Gastroesophageal sphincter (tissue), 4 donors: ENCODE measurements at regions not wholly inside any gene's neighbourhood (a gene's known extent, or its start where the extent isn't known, plus 50 kb on each side); places are given as distances from the start of the nearest gene placed in this dataset.

Experiments
- ATAC-seq: fragments of 150-250 bp; one replicate; pipeline ENCODE4 v1.9.1; 2016; ENCODE audit warnings: mild to moderate bottlenecking, moderate library complexity
- H3K27ac ChIP-seq, 4 donors: fragments of 200-600 bp; sonication (generic) in 3 of 4; 1 replicate in 3 of 4; 2 replicates in 1 of 4; pipeline ENCODE4 v1.5.1; 2016 to 2019
- H3K27me3 ChIP-seq: fragments of 200-600 bp; sonication (generic); one replicate; pipeline ENCODE4 v1.5.1; 2019
- H3K36me3 ChIP-seq, 2 donors: fragments of 200-600 bp; sonication (generic); one replicate each; pipeline ENCODE4 v1.5.1; 2019; ENCODE audit warnings: control low read depth in 1 of 2
- H3K4me1 ChIP-seq, 3 donors: fragments of 200-600 bp; sonication (generic); 1 replicate in 2 of 3; 2 replicates in 1 of 3; pipeline ENCODE4 v1.5.1; 2016 to 2019; ENCODE audit warnings: control low read depth in 2 of 3
- H3K4me3 ChIP-seq, 2 donors: fragments of 200-600 bp; sonication (generic); one replicate each; pipeline ENCODE4 v1.5.1; 2019; ENCODE audit warnings: mild to moderate bottlenecking in 1 of 2, moderate library complexity in 1 of 2
- H3K9me3 ChIP-seq, 3 donors: fragments of 200-600 bp; sonication (generic); one replicate each; pipeline ENCODE4 v1.5.1; 2017 to 2019; ENCODE audit warnings: control low read depth in 2 of 3
- EP300 ChIP-seq: sonication (generic); formaldehyde crosslinking; IDR thresholded peaks from one replicate; pipeline ENCODE4 v1.6.1; 2017; ENCODE audit warnings: antibody characterized with exemption, mild to moderate bottlenecking
- POLR2A ChIP-seq, 2 donors: fragments of 450-650 bp; IDR thresholded peaks; one replicate each; pipeline ENCODE4 v1.6.1; 2017; ENCODE audit warnings: antibody characterized with exemption in 2 of 2, mild to moderate bottlenecking in 2 of 2, moderate library complexity in 1 of 2
- POLR2AphosphoS5 ChIP-seq: sonication (generic); formaldehyde crosslinking; IDR thresholded peaks from one replicate; pipeline ENCODE4 v1.6.1; 2017; ENCODE audit warnings: antibody characterized with exemption
- WGBS, 2 donors: methylation state at CpG; one replicate each; pipeline ENCODE4 v1.1.5; 2018; ENCODE audit warnings: low coverage in 1 of 2; 5-methylcytosine and 5-hydroxymethylcytosine counted together
- TF ChIP-seq, protein P1 (sequence below), 4 experiments: fragments of 200-600 bp in 2 of 4; fragments of 450-650 bp in 2 of 4; sonication (generic) in 1 of 4; IDR thresholded peaks; one replicate each; pipeline ENCODE4 v1.5.1; 2017 to 2019; ENCODE audit warnings: antibody characterized with exemption in 4 of 4, mild to moderate bottlenecking in 2 of 4, moderate library complexity in 2 of 4

DNA sequence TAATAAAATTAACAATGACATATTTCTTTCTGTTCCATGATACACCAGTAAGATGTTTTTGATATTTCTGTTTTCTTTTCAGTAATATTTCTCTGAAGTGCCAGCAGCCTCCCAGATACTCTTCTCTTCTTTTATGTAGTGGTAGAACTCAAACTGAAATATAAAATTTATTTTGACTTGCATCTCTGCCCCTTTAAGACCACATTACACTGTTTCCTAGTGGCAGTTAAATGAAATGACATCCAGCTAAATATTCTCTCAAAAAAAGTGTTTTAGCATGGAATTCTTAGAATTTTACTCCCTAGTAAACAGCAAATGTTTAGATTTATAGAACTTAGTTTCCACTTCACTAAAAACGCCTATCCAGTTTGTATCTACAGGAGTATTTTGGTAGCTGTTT is 237.2 kb upstream of the MTPN start:
- Histone ChIP-seq H3K4me3 (no peak overlapping the region), H3K27ac (no peak overlapping the region), H3K4me1 (no peaks in the 10 kb centered on the region), H3K27me3 (no peaks in the 10 kb centered on the region), H3K36me3 (no peaks in the 10 kb centered on the region), H3K9me3 (no peaks in the 10 kb centered on the region)
- ATAC-seq, result no peak
- no peak for TF ChIP-seq POLR2A (IDR thresholded peaks at IDR 0.05)
- 50 to 80% methylated on average over 1 of the region's 1 CpG for WGBS, 2 donors

DNA sequence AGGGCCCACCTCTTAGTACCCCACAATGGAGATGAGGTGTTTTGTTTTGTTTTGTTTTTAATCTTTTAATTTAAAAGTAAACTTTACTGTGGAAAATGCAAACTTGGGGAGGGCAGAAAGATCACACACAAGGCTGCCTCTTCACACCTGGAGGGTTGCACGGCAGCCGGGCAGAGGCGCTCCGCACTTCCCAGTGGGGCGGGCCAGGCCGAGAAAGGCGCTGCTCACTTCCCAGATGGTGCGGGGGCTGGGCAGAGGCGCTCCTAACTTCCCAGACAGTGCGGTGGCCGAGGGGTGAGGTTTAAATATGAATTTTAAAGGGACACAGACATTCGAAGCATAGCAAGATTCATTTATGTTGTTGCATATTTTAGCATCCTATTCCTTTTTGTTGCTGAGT is 235.9 kb upstream of the MTPN start:
- Histone ChIP-seq H3K27me3 (no peaks in the 10 kb centered on the region), H3K36me3 (no peaks in the 10 kb centered on the region), H3K4me3 (no peak overlapping the region), H3K4me1 (no peaks in the 10 kb centered on the region), H3K27ac (no peak overlapping the region), H3K9me3 (no peaks in the 10 kb centered on the region)
- 92% methylated on average over 3 to 4 of the region's 12 CpGs for WGBS, 2 donors
- TF ChIP-seq EP300, result no peak
- no peak for TF ChIP-seq POLR2A (IDR thresholded peaks at IDR 0.05)
- no peak for TF ChIP-seq POLR2AphosphoS5
- TF ChIP-seq, protein P1, sequence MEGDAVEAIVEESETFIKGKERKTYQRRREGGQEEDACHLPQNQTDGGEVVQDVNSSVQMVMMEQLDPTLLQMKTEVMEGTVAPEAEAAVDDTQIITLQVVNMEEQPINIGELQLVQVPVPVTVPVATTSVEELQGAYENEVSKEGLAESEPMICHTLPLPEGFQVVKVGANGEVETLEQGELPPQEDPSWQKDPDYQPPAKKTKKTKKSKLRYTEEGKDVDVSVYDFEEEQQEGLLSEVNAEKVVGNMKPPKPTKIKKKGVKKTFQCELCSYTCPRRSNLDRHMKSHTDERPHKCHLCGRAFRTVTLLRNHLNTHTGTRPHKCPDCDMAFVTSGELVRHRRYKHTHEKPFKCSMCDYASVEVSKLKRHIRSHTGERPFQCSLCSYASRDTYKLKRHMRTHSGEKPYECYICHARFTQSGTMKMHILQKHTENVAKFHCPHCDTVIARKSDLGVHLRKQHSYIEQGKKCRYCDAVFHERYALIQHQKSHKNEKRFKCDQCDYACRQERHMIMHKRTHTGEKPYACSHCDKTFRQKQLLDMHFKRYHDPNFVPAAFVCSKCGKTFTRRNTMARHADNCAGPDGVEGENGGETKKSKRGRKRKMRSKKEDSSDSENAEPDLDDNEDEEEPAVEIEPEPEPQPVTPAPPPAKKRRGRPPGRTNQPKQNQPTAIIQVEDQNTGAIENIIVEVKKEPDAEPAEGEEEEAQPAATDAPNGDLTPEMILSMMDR (IDR thresholded peaks at IDR 0.05), result no peak
- no peak for ATAC-seq

DNA sequence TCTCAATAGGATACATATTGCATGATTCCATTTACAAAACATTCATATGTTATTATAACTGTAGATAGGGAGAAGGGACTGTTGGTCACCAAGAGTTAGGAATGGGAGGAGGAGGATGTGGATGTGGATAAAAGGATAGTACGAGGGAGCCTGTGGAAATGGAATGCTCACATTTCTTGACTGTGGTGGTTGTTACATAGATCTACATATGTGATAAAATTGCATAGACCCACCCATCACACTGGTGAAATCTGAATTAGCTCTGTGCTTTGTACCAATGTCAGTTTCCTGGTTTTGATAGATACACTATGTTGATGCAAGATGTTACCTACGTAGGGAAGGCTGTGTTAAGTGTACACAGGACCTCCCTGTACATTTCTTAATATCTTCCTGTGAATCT is 233.5 kb upstream of the MTPN start:
- WGBS, 2 donors, result 73 to 88% methylated on average over 2 of the region's 2 CpGs
- Histone ChIP-seq H3K4me1 (no peaks in the 10 kb centered on the region), H3K36me3 (no peaks in the 10 kb centered on the region), H3K27ac (no peak overlapping the region), H3K9me3 (no peaks in the 10 kb centered on the region), H3K4me3 (no peak overlapping the region), H3K27me3 (no peaks in the 10 kb centered on the region)
- TF ChIP-seq EP300, result no peak
- no peak for TF ChIP-seq POLR2AphosphoS5
- TF ChIP-seq, protein P1 (IDR thresholded peaks at IDR 0.05), result no peak
- no peak for ATAC-seq

DNA sequence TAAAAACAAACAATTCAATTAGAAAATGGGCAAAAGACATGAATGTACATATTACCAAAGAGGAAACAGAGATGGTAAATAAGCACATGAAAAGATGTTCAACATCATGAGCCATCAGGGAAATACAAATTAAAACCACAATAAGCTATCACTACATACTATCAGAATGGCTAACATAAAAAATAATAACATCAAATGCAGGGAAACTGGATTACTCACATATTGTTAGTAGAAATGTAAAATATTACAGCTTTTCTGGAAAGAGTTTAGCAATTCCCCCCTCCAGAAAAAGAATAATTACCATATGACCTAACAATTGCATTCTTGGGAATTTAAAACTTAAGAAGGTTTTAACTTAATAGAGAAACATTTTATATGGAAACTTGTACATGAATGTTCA is 232.9 kb upstream of the MTPN start:
- H3K4me3 ChIP-seq, result no peak overlapping the region
- no peak overlapping the region for H3K27ac ChIP-seq
- no peaks in the 10 kb centered on the region for H3K9me3 ChIP-seq
- TF ChIP-seq, protein P1 (IDR thresholded peaks at IDR 0.05), result no peak
- TF ChIP-seq POLR2AphosphoS5 (no peak), EP300 (no peak), POLR2A (IDR thresholded peaks at IDR 0.05) (no peak)
- no peaks in the 10 kb centered on the region for H3K4me1 ChIP-seq
- H3K27me3 ChIP-seq, result no peaks in the 10 kb centered on the region
- H3K36me3 ChIP-seq, result no peaks in the 10 kb centered on the region
- no peak for ATAC-seq

DNA sequence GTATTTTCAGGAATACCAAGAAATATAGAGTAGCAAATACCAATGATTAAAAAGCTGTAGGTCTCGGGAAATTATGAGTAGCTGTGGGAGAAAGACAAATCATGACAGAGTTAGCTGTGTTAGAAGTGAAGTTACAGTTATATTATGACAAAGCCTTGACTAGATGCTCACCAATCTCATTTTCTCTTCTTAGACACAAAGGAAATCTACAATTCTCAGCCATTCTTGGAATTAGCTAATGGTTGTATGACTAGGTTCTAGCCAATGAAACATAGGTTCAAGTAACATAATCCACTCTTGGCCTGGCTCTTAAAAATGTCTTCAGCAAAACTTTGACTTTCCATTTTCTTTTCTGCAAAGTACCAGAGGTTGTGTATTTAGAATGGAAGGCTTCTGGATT is 228.8 kb upstream of the MTPN start:
- Histone ChIP-seq H3K9me3 (no peaks in the 10 kb centered on the region), H3K27me3 (no peaks in the 10 kb centered on the region), H3K36me3 (no peaks in the 10 kb centered on the region), H3K27ac (no peak overlapping the region), H3K4me1 (no peaks in the 10 kb centered on the region), H3K4me3 (no peak overlapping the region)
- WGBS, 2 donors, result 75 to 100% methylated on average over 1 of the region's 1 CpG
- TF ChIP-seq, protein P1 (IDR thresholded peaks at IDR 0.05), result no peak
- TF ChIP-seq POLR2A (IDR thresholded peaks at IDR 0.05) (no peak), POLR2AphosphoS5 (no peak), EP300 (no peak)
- ATAC-seq, result no peak

DNA sequence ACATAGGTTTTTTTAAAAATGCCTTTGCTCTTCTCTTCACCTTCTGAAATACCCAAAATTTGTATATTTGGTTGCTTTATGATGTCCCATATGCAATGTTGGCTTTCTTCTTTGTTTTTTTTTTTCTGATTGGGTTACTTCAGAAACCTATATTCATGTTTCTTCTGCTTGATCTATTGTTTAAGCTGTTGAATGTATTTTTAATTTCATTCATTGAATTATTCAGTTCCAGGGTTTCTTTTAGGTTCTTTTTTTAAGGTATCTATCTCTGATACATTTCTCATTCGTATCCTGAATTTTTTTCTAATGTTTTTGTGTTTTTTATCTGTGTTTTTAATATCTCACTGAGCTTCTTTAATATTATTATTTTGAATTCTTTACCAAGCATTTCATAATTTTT is 221.0 kb upstream of the MTPN start:
- Histone ChIP-seq H3K9me3 (peaks cover 0 to 44% (median 0%) of the 10 kb centered on the region in 3 donors), H3K4me1 (no peaks in the 10 kb centered on the region), H3K36me3 (no peaks in the 10 kb centered on the region), H3K27me3 (no peaks in the 10 kb centered on the region), H3K27ac (no peak overlapping the region), H3K4me3 (no peak overlapping the region)
- TF ChIP-seq, protein P1 (IDR thresholded peaks at IDR 0.05), result no peak
- TF ChIP-seq EP300 (no peak), POLR2AphosphoS5 (no peak), POLR2A (IDR thresholded peaks at IDR 0.05) (no peak)
- 60 to 68% methylated on average over 1 of the region's 1 CpG for WGBS, 2 donors
- ATAC-seq, result no peak
